DMS53 (cell line): ENCODE measurements at regions not wholly inside any gene's neighbourhood (a gene's known extent, or its start where the extent isn't known, plus 50 kb on each side); places are given as distances from the start of the nearest gene placed in this dataset.

Source experiments
- DNase-seq: peaks from one replicate; lab custom pipeline; 2025; lab: John Stamatoyannopoulos, UW

DNA sequence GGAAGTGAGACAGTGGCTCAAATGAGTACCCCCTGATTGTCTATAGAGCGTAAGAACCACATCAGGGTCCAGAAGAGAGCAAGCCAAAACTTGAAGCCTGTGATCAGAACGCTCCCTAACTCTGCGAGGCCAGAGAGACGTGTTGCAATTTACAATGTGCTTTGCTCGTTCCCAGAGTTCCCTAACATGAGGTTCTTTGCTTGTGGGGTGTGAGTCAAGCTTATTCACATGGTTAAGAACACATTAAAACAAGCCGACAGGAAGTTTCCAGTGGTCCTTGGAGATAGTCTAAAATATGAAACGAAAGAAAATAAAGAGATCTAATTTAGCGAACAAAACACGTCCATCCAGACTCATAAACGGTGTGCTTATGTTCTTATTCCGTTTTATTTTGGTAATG, 702.3 kb downstream of the TRIML1 start:
- no peak for DNase-seq

DNA sequence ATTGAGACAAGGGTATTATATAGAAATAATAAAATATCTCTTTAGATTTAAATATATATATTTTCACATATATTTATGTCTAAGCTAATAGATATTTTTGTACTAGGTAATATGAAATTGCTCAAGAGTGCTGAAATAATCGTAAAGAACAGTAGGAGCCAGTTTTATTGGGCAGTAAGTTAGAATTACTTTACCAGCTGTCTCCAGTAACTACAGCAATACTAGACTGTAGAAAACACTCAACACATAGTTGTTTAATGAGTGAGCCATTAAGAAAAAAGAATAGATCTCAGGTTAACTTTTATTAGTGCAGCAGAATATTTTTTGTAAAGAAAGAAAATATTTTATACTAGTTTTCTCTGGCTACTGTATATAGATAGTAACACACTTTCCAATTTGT, 715.2 kb downstream of the TRIML1 start:
- DNase-seq: no peak

DNA sequence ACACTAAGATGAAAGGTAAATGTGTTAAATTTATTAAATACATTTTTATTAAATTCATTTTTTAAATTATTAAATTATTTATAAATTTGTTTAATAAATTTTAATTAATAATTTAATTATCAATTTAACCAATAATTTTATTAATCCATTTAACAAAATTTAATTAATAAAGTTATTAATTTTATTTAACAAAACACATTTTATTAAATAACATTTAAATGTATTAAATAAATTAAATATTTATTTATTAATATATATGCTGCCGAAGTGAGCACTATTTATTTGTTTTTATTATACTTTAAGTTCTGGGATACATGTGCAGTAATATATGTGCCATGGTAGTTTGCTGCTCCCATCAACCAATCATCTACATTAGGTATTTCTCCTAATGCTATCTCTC, 719.5 kb downstream of the TRIML1 start:
- DNase-seq: no peak

DNA sequence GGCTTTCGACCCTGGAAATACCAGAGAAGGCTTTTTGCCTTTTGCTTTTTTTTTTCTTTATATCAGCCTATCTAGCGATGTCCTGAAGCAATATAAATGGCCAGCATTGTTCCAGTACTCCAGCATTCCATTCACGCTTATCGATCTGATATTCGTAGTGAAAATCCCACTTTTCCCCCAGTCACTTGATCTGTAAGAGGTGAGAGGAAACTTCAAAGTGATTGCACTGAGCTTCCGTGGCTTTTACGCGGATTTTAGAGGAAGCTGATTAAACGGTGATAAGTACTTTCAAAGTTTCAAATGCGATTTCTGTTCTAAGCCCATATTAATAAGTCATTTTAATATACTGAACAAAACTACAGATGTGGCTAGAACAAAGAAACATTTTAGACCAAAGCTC, 725.5 kb downstream of the TRIML1 start:
- DNase-seq: no peak

DNA sequence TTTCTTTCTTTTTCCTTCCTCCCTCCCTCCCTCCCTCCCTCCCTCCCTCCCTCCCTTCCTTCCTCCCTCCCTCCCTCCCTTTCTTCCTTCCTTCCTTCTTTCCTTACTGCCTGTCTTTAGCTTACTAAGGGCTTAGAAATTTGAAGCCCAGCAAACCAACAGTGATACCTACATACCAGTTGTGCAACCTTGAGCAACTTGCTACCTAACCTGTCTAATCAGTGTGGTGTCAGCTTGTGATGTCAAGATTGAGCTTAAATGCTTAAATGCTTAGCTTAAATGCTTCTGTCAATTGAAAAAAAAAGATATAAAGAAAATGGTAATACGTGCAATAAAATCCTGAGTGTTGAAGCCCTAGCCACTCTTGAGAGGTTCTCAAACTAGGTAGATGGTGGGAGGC, 728.6 kb downstream of the TRIML1 start:
- DNase-seq: no peak

DNA sequence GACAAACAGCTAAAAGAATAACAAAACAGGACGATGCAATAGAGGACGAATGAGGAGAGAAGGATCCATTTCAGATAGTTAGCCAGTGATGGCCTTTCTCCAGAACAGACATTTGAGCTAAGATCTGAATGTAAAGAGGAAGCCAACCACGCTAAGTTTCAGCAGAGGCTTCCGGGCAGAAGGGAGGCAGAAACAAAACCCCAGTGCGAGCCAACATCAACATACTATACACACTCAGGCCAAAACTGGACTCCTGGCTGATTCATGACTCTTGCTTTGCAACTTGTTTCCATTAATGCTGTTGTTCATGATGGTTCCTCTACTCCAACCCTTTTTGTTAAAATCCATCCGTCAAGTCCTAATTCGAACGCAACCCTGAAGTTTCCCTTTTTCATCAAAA, 730.3 kb downstream of the TRIML1 start:
- no peak for DNase-seq

DNA sequence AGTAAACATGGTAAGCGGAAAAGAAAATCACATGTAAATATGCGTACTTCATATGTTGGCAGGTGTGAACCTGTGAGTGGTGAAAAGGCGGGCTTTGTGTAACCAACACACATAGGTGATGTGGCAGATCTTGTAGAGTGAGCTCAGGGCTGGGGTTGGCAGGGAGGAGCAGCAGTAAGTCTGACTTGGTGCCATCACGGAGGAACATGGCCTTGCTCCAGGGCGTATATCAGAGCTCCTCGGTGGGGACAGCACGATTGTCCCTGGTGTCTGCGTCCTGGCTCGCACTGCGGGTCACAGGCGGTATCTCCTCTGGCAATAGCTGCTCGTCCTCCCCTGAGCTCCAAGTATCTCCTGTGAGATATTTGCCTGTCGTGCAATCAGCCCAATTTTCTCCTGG, 733.6 kb downstream of the TRIML1 start:
- DNase-seq: no peak

DNA sequence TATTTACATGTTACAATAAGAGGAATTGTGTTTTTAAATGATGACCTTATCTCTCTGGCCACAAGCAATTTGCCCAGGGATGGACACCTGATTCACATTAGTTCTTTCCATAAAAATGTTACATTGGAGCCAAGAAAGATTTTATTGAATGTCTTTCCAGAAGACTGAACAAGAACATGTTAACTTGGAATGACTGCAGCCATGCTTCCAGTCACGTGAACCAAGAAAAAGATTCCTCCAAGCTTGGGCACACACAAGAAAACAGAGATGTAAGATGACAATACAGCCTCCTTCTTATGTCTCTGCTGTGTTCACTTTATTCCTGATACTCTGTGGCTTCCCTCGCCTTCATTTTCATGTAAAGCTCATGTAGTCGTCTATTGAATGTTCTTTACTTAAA, 737.6 kb downstream of the TRIML1 start:
- no peak for DNase-seq

DNA sequence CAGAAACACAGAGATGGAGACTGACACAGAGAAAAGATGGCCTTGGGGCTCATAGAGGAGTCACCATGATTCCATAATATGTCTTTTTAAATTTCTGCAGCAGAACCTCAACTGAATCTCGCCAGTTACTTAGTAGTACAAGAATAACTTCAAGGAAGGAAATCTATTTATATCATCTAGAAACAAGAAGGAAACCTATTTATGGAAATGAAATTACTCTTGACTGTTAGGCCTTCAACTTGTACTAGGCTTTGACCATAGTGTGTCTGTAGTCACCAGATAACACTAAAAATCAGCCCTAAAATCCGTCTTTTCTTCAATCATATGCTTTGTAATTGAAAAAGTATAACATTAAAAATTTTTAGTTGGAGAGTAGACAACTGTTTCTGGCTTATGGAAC, 740.4 kb downstream of the TRIML1 start:
- DNase-seq: no peak

DNA sequence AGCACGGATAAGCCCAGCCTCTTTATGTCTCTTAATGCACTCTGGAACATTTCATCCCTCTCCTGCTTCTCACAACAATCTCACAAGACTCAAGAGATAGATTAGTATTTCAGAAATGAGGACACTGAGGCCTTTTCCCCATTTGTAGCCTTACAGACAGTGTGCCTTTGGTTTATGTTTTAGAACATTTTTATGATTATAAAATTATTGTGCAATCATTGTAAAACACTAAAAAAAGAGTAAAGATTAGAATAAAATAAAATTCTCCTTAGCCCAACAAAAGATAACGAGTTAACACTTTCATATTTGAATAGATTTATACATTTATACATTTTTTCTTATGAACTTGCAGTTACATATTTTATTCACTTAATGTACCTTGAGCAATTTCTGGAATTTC, 748.7 kb downstream of the TRIML1 start:
- no peak for DNase-seq

DNA sequence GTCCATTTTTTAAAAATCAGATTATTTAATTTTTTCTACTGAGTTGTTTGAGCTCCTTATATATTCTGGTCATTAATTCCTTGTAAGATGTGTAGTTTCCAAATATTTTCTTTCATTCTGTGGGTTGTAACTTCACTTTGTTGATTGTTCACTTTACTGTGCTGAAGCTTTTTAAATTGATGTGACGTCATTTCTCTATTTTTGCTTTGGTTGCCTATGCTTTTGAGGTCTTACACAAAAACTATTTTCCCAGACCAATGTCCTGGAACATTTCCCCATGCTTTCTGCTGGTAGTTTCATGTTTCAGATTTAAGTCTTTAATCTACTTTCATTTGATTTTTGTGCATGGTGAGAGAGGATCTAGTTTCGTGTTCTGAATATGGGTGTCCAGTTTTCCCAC, 753.6 kb downstream of the TRIML1 start:
- DNase-seq: no peak

DNA sequence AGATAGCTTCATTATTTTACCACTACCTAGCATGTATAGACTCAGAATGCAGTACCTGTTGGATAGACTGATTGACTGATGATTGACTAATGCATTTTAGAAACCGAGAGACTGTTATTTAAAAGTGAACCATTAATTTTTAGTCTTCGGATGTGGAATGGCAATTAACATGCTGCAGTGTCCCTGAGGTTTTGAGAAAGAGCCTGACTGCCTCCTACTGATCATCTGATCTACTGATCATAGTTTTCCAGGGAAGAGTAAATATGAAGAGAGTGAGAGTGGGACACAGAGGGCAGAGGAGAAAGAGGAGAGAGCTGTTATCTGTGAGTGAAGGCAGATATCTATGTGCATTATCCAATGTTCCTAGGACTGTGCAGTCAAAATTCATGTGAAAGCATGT, 764.7 kb downstream of the TRIML1 start:
- peak; percentile 48 for DNase-seq

DNA sequence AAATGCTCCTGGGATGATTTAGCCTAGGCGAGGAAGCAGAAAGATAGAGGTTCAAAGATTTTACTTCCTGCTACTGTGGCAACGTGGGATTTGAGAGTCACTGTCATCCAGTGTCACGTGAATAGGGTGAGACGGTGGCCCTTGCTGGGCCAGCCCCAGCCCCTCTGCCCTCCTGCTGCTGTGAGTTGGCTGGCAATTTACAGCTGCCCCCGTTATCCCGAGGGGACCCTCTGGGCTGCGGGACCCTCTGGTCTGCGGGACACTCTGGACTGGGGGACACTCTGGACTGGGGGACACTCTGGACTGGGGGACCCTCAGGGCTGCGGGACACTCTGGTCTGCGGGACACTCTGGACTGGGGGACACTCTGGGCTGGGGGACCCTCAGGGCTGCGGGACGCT, 765.4 kb downstream of the TRIML1 start:
- DNase-seq: peak; percentile 50

DNA sequence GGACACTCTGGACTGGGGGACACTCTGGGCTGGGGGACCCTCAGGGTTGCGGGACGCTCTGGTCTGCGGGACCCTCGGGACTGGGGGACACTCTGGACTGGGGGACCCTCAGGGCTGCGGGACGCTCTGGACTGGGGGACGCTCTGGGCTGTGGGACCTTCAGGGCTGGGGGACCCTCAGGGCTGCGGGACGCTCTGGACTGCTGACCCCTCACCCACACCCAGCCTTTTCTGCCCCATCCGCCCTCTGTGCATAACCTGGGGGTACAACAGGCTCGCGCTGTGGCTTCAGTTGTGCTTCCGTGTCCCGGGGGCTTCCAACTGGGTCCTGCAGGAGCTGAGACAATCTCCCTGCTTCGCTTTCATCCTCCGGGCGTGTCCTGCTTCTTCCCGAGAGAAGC, 766.0 kb downstream of the TRIML1 start:
- no peak for DNase-seq

DNA sequence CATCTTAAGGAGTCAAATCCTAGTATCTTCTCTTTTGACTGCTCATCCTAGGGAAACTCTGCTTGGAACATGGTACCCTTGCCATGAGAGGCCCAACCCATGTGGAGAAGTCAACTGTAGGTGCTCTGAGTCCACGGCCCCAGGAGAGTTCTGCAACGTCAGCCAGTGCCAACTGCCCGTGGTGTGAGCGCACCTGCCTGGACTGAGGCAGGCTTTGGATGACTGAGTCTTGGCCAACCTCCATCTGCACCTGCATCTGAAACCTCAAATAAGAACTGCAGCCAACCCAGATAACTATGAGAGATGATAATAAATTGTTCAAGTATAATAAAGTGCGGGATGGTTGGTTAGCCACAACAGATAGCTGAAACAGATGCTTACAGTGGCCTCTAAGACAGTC, 772.0 kb downstream of the TRIML1 start:
- DNase-seq: no peak

DNA sequence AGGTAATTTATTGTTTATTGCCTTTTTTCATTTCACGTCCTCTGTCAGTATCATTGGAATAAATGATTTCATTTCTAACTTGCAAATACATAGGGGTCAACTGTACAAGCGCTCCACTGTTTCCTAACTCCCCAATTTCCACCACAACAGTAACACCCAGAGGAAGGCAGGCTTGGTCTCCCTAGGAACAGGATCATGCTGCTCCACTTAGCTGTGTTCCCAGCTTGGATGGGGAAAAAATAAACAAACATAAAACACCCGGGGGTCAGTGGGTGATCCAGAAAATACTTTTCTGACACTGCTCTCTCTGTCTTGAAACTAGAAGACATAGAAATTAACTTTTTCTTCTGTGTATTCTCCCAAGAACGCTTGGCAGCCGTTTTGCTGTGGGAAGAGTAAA, 772.5 kb downstream of the TRIML1 start:
- no peak for DNase-seq

DNA sequence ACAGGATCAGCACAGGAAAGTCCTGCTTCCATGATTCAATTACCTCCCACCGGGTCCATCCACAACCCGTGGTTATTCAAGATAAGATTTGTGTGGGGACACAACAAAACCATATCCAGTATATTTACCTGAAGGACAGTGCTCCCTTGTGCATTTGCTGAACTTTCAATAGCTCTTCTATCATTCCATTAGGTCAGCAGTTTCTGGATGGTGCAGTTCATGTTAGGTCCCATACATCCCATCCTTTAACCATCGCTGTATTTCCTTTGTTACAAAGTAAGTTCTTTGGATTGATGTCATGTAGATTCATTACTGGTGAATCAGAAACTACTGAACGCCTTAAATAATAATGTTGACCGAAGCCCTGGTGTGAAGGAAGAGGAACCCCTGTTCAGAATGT, 775.9 kb downstream of the TRIML1 start:
- no peak for DNase-seq

DNA sequence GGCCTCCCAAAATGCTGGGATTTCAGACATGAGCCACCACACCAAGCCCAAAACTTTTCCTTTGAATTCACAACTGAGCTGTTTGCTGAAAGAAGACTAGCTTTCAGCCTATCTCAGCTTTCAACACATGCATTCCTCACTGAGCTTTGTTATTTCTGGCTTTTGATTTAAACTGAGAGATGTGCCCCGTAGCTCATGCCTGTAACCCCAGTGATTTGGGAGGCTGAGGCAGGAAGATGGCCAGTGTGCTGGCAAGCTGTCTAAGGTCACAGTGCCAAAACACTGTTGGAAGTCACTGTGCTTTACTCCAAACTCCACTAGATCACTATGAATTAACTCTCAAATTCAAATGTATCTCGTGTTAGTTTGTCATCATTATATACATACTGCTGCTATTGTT, 779.5 kb downstream of the TRIML1 start:
- no peak for DNase-seq

DNA sequence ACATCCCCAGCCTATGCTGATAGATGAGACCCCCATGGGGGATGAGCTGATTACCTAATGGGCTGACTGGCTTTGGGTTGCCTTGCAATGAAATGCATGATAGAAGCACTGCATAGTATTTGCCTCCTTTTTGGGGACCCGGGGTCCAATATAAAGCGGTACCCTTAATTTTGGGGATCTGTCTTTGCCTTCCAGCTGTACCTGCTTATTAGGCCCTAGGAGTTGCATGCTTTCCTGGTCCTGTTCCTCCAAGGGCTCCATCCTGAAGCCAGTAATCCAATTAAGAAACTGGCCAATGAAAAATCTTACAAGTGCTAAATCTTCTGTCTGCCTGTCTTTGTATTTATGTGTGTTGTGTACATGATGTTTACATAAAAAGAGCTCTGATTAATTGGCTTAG, 791.6 kb downstream of the TRIML1 start:
- DNase-seq: peak; percentile 47

DNA sequence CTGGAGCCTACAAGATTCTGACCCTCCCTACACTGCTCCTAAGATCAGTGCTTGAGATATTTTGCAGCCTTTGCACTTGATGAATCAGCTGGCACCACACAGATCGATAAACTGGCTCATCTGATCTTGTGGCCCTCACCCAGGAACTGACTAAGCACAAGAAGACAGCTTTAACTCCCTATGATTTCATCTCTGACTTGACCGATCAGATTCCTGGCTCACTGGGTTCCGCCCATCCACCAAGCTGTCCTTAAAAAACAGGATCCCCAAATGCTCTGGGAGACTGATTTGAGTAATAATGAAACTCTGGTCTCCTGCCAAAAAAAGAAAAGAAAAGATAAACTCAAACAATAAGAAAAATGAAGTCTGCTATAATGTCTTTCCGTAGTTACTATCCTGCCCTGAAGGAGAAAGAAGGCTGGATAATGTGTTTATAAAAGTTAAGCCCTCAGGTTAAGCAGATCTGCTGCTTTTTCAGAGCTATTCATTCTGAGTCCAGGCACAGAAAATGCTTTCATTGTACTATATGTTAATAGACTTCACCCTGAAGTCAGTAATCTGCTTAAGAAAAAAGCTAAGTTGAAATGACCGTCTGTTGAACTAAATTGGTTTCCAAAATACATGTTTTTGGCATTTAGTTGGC, 795.2 kb downstream of the TRIML1 start:
- DNase-seq: no peak

DNA sequence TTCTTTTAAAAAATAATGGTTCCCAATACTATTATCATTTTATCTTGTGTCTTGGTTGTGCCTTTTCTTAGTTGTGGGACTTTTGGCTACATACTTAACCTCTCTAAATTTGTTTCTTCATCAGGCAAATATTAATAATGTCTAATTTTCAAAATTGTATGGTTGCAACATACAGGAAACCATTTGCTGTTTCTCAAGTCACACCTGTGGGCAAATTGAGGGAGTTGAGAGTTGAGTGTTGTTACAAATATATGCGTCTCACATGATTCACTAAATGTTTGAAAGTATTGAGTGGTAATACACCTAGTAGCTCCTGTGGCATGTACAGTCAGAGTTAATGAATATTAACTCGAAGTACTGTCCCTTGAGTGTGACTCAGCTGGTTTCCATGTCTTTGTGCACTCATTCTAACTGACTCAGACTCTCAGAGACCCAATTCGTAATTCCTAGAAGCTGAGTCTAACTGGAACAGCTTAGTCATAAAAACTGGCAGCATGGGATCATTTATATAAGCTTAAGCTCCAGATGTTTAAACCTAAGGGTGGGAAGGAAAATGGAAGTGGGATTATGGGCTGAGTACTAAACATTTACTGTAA, 802.4 kb downstream of the TRIML1 start:
- DNase-seq: peak; percentile 74

DNA sequence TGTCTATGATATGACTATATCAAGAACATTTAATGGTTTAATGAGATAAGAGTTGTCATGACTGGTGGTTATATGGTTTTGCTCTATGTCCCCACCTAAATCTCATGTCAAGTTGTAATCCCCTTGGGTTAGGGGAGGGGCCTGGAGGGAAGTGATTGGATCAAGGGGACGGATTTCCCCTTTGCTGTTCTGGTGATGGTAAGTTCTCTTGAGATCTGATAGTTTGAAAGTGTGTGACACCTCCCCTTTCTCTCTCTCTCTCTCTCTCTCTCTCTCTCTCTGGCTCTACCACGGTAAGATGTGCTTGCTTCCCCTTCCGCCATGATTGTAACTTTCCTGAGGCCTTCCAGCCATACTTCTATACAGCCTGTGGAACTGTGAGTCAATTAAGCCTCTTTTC, 803.4 kb downstream of the TRIML1 start:
- DNase-seq: peak; percentile 7

DNA sequence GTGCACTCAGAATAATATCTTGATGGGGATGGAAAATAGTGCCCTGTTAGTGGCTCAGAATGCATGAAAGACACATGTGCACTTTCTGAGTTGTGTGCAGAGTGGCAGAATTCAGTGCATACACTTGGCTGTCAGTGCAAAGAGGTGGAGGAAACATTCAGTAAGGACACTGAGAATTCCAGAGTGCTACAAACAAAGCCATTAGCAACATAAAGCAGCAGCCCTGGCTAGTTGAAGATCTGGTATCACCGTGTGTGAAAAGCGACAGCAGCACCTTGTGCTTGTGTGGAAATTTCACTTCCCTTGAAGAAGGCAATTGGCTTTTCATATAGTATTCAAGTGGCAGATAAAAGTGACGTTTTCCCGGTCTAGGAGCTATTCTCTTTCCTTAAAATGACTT, 810.4 kb downstream of the TRIML1 start:
- peak; percentile 67 for DNase-seq

DNA sequence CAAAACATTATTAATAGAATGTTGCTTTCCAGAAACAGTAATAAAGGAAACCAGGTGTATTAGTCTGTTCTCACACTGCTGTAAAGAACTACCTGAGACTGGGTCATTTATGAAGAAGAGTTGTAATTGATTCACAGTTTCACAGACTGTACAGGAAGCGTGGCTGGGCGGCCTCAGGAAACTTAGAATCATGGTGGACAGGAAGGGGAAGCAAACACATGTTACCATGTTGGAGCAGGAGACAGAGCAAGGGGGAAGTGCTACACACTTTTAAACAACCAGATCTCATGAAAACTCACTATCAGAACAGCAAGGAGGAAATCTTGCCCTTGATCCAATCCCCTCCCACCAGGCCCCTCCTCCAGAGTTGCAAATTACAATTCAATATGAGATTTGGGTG, 815.8 kb downstream of the TRIML1 start:
- DNase-seq: peak; percentile 6
